ENCODE measurements at regions not wholly inside any gene's neighbourhood (a gene's known extent, or its start where the extent isn't known, plus 50 kb on each side); places are given as distances from the start of the nearest gene placed in this dataset.

GRCh38 chr13:37925878-37926473, 56.4 kb upstream of the TRPC4 start:
- no peak for TF ChIP-seq POLR2AphosphoS5 (IDR thresholded peaks at IDR 0.05)
- TF ChIP-seq CTCF (IDR thresholded peaks at IDR 0.05 in 8 of 11, conservative IDR thresholded peaks at IDR 0.05 in 3 of 11) = no peak
- no peak for TF ChIP-seq POLR2A (IDR thresholded peaks at IDR 0.05)

Measured in spleen (tissue), 7 donors.